ENCODE measurements at regions not wholly inside any gene's neighbourhood (a gene's known extent, or its start where the extent isn't known, plus 50 kb on each side); places are given as distances from the start of the nearest gene placed in this dataset.

DNA sequence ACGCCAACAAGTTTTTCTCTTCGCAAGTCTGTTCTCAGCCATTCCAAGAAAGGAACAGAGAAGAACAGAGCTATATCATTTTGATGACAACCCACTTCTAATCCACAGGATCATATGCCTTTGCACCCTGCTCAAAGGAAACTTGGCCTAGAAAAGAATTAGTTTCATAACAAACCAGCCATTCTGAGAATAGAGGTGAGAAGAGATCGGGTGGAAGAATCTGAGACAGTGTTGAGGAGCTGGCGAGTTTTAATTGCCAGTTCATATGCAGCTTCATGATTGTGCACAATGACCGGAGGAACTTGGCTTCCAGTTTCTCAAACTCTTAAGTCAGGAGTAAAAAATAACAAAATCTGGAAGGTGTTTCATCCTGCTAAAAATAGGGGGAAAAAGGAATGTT lies 380.0 kb downstream of the NR2F1-AS1 start:
- TF ChIP-seq SMC3 (conservative IDR thresholded peaks at IDR 0.05; ENCODE audit: poor library complexity) (no peak), MXI1 (conservative IDR thresholded peaks at IDR 0.05; ENCODE audit: poor library complexity, severe bottlenecking) (no peak), POLR2AphosphoS5 (IDR thresholded peaks at IDR 0.05) (no peak), EZH2 (IDR thresholded peaks at IDR 0.05; ENCODE audit: borderline replicate concordance, insufficient read depth, low read length, poor library complexity, severe bottlenecking) (no peak), EP300 (conservative IDR thresholded peaks at IDR 0.05; ENCODE audit: poor library complexity, severe bottlenecking) (no peak), TAF1 (IDR thresholded peaks at IDR 0.05; ENCODE audit: low read depth) (no peak), RAD21 (conservative IDR thresholded peaks at IDR 0.05) (no peak)
- TF ChIP-seq, protein P1, sequence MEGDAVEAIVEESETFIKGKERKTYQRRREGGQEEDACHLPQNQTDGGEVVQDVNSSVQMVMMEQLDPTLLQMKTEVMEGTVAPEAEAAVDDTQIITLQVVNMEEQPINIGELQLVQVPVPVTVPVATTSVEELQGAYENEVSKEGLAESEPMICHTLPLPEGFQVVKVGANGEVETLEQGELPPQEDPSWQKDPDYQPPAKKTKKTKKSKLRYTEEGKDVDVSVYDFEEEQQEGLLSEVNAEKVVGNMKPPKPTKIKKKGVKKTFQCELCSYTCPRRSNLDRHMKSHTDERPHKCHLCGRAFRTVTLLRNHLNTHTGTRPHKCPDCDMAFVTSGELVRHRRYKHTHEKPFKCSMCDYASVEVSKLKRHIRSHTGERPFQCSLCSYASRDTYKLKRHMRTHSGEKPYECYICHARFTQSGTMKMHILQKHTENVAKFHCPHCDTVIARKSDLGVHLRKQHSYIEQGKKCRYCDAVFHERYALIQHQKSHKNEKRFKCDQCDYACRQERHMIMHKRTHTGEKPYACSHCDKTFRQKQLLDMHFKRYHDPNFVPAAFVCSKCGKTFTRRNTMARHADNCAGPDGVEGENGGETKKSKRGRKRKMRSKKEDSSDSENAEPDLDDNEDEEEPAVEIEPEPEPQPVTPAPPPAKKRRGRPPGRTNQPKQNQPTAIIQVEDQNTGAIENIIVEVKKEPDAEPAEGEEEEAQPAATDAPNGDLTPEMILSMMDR (IDR thresholded peaks at IDR 0.05; ENCODE audit: poor library complexity, severe bottlenecking), result no peak
- TF ChIP-seq, protein P2, sequence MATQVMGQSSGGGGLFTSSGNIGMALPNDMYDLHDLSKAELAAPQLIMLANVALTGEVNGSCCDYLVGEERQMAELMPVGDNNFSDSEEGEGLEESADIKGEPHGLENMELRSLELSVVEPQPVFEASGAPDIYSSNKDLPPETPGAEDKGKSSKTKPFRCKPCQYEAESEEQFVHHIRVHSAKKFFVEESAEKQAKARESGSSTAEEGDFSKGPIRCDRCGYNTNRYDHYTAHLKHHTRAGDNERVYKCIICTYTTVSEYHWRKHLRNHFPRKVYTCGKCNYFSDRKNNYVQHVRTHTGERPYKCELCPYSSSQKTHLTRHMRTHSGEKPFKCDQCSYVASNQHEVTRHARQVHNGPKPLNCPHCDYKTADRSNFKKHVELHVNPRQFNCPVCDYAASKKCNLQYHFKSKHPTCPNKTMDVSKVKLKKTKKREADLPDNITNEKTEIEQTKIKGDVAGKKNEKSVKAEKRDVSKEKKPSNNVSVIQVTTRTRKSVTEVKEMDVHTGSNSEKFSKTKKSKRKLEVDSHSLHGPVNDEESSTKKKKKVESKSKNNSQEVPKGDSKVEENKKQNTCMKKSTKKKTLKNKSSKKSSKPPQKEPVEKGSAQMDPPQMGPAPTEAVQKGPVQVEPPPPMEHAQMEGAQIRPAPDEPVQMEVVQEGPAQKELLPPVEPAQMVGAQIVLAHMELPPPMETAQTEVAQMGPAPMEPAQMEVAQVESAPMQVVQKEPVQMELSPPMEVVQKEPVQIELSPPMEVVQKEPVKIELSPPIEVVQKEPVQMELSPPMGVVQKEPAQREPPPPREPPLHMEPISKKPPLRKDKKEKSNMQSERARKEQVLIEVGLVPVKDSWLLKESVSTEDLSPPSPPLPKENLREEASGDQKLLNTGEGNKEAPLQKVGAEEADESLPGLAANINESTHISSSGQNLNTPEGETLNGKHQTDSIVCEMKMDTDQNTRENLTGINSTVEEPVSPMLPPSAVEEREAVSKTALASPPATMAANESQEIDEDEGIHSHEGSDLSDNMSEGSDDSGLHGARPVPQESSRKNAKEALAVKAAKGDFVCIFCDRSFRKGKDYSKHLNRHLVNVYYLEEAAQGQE (IDR thresholded peaks at IDR 0.05; ENCODE audit: borderline replicate concordance), result no peak
